Left forelimb (tissue), 1 donor: ENCODE measurements at regions not wholly inside any gene's neighbourhood (a gene's known extent, or its start where the extent isn't known, plus 50 kb on each side); places are given as distances from the start of the nearest gene placed in this dataset.

ENCODE experiments used
- DNase-seq: peaks from one replicate; pipeline ENCODE4 v3.0.0-alpha.2; 2018; ENCODE audit warnings: low spot score

- DNase-seq = no peak
Measured at GRCh38 chr1:208541225-208541855, 297.2 kb upstream of the PLXNA2 start.

DNA sequence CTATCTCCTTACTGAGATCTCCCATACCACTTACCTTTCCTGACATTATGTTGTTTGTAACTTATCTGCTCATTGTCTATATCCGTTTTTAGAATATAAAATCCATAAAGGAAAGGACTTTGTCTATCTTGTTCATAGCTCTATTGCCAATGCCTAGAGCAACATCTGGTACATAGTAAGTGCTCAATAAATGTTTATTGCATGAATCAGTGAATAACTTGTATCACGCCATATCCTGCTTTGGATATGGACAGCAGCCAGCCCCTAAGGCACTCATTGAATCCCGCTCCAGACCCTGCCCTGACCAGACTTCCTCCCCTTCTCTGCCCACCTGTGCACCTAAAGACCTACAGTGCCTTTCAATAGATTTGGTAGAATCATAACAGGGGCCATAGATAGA is 298.1 kb upstream of the PLXNA2 start:
- DNase-seq = no peak

DNA sequence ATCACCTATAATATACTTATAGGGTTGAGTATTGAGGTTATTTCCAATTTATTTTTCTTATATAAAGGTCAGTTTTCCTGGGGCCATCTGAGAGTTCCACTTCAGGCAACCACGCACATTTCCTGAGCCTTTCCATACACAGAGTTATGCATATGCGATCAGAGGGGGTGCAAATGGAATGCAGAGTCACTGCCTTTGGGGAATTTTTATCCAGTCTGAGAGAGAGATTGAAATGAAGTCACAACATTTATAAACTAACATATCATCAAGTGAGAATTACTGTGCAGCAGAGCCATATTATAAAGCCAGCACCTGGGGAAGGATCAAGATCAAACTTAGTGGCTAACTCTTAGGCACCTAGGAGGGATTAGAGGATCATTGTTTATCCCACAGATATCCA is 299.9 kb upstream of the PLXNA2 start:
- DNase-seq = no peak

DNA sequence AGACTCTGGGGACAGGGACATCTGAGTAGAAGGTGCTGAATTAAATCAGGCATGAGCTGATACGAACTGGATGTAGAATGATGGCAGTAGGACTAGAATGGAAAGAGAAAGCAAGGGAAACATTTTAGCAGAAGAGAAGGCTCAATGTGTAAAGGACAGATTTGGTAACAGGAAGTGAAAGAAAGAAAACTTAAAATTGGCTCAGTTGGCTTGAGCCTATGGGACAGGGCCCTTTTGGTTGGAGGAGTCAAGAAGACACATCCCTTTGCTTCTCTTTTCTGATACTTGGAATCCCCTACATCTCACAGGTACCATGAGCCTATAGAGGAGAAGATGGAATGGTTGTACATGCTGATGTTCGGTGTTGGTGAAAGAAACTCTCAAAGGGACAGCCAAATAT is 300.6 kb upstream of the PLXNA2 start:
- DNase-seq = no peak

DNA sequence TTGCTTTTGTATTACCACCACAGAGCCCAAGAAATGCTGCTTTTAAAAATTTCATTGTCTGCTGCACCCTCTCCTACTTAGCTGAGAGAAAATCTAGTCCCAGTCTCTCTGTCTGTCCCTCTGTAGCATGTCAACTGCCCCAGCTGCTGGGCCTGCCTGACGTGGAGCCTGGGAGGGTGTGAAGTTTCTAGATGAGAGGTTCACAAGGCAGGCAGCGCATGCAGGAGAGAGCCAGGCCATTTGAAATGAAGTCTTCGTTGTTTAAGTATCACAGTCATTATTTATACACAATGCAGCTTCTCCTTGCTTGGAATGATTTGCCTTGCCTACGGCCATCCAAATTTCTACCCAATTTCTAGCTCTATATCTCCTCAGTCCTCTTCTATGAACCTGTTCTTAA is 306.8 kb upstream of the PLXNA2 start:
- no peak for DNase-seq

GRCh38 chr1:208551633-208552320 is 307.6 kb upstream of the PLXNA2 start:
- DNase-seq = no peak

GRCh38 chr1:208552928-208553327 is 308.7 kb upstream of the PLXNA2 start:
- no peak for DNase-seq

GRCh38 chr1:208556461-208556860 is 312.3 kb upstream of the PLXNA2 start:
- no peak for DNase-seq

GRCh38 chr1:208557046-208557722 is 313.0 kb upstream of the PLXNA2 start:
- no peak for DNase-seq

DNA sequence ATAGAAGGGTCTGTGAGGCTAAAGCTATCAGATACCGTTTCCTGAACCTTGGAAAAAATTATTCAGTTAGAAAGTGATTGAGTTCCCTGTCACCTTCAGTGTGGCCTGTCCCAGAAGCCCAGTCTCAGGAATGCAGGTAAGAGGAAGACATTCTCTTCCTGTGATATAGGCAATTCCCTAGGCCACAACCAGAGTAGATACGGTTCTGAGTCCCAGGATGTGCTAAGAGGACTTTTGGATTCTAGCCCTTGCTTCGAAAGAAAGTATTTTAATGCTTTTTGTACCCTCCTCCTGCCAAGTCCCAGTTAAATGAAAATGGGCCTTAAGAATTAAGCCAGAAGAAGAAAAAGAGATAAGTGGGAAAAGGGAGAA is 313.5 kb upstream of the PLXNA2 start:
- no peak for DNase-seq

DNA sequence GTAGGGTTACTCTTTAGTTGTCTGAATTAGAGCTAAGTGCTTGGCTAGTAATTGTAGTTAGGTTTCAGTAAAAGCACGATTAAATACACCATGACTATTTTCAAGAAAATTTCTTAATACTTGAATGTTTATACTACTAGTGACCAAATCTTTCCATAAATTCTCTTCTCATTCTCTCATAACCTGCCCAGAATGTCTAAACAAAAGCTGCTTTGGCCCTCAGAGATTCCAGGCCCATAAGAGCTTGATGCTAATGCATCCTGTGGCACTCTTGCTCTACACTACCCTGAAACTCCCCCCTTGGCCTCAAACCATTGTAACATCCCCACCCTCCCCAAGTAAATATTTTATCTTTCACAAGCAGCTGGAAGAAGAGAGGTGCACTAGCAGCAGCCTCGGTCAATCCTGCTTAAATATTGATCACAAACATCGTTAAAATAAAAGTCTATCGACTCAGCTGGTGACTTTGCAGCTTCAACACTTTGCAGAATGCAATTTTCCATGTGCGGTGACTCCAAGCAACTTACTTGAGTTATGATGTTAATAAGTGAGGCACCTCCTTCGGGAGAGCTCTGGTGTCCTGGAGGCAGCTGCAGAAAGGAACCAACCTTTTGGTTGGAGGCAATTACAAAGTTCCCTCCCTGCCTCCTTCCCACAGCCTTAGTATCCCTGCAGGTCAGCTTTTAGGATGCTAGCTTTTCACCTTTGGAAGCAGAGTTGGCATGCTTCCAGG is 315.6 kb upstream of the PLXNA2 start:
- no peak for DNase-seq

DNA sequence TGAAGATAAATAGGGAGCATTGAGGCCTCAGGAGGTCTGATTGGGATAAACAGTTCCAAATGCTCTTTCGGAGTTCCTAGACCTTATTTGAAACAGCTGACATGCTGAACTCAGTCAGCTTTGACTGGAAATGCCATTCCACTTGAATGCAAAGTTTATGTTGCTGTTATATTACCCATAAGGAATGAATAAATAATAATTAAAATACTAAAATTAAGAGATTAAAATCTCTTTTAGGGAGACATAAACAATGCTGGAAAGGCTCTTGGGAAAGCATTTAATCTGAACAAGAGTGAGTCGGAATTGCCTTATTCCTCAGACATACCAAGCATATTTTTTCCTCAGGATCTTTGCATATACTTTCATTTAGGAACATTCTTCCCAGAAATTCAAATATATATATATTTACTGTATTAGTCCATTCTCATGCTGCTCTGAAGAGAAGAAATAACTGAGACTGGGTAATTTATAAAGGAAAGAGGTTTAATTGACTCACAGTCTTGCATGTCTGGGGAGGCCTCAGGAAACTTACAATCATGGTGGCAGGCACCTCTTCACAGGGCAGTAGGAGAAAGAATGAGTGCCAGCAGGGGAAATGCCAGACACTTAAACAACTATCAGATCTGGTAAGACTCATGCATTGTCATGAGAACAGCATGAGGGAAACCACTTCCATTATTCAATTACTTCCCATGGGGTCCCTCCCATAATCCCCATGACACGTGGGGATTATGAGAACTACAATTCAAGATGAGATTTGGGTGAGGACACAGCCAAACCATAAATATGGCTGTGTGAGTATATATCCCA is 318.2 kb upstream of the PLXNA2 start:
- no peak for DNase-seq

GRCh38 chr1:208564466-208564865 is 320.3 kb upstream of the PLXNA2 start:
- DNase-seq = no peak

GRCh38 chr1:208565756-208566440 is 321.7 kb upstream of the PLXNA2 start:
- DNase-seq = no peak

GRCh38 chr1:208569181-208569580 is 325.0 kb upstream of the PLXNA2 start:
- no peak for DNase-seq

- no peak for DNase-seq
Measured at GRCh38 chr1:208570362-208570761, 326.2 kb upstream of the PLXNA2 start.

GRCh38 chr1:208576425-208576824 is 332.2 kb upstream of the PLXNA2 start:
- DNase-seq = no peak

DNA sequence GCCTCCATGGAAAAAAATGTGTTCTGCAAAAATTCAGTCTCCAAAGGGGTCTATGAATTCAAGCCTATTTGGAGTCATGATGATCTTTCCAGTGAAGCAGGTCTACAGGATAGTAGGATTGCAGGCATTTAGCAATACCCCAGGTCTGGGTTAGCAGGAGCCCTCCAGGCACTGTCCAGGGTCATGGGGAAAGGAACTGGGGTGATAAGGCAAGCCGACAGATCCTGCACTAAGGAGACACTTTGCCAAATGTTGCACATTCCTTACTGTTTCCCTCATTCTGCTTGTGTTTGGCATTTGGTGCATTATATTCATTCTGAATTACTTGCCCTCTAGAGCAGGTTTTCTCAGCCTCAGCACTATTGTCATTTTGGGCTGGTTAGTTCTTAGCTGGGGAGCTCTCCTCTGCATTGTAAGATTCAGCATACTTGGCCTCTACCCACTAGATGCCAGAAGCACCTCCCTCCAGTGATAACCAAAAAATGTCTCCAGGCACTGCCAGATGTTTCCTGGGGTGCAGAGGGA is 333.3 kb upstream of the PLXNA2 start:
- no peak for DNase-seq

- DNase-seq = no peak
Measured at GRCh38 chr1:208581209-208581608, 337.0 kb upstream of the PLXNA2 start.

DNA sequence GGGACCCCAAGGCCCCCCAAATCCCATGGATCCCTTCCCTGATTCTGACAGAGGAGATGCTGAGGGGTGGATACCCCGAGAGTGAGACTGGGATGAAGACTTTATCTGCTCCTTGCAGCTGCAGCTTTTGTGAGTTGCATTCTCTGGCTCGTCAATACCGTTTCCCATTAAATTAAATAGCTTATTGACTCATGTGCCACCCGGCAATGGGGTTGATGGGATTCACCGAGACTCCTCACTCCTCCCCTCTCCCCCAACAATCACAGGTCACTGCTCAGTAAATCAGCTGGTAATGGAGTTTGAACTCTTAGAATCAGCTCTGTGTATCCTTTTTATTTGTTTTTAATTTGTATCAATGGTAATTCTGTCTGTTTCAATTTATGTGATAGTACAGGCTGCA is 337.5 kb upstream of the PLXNA2 start:
- no peak for DNase-seq

DNA sequence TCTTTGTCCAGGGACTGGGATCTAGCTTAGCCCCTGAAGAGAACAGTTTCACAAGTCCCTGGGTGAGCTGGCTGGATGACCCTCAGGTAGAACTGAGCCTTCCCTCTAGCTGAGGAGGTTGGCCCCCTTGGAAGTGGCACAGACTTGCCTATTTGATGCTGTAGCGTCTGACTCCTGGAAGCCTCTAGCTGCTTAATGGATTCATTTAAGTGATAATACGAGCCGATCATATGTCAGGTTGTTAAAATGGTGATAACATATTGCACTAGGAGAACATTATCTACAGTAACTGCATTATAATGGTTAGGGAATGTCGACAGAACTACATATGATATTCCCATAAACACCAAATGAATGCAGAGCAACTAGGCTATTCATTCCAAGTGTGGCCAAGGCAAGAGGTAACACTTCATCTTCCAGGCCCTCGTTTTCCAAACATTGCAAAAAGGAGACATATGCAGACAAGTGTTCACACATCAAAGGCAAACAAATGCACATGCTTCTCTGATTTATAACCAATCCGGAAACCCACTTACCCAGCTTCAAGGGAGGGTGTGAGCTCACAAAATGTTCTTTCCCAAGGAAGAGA is 340.1 kb upstream of the PLXNA2 start:
- DNase-seq = no peak
